AG04449 (cell line): ENCODE measurements at regions not wholly inside any gene's neighbourhood (a gene's known extent, or its start where the extent isn't known, plus 50 kb on each side); places are given as distances from the start of the nearest gene placed in this dataset.
A peak's percentile ranks its signal among the peaks of the same experiment; 100 is the strongest.

Experiments used
- CTCF ChIA-PET: fragments of 350-600 bp; formaldehyde crosslinking; extraction: SDS; loops from one replicate; lab custom pipeline; 2021; ENCODE audit warnings: antibody characterized with exemption; lab: Yijun Ruan, JAX
- POLR2A ChIA-PET: fragments of 400-600, 350-600 bp; formaldehyde crosslinking; extraction: SDS; loops from one replicate; lab custom pipeline; 2020; ENCODE audit warnings: antibody characterized with exemption, inconsistent platforms; lab: Yijun Ruan, JAX
- DNase-seq: peaks from one replicate; pipeline ENCODE4 v3.0.0-alpha.2; 2010; ENCODE audit warnings: low read depth, low spot score
- H3K4me3 ChIP-seq: 2 replicates; pipeline ENCODE4 v1.5.1; 2011; ENCODE audit warnings: low read depth, mild to moderate bottlenecking, control low read depth, low read length
- CTCF ChIP-seq: IDR thresholded peaks from one replicate; pipeline ENCODE4 v1.5.1; 2011; ENCODE audit warnings: mild to moderate bottlenecking, moderate library complexity, low read length, control low read depth, inconsistent platforms; ENCODE audit not compliant: insufficient read depth; ENCODE audit errors: missing control alignments

DNA sequence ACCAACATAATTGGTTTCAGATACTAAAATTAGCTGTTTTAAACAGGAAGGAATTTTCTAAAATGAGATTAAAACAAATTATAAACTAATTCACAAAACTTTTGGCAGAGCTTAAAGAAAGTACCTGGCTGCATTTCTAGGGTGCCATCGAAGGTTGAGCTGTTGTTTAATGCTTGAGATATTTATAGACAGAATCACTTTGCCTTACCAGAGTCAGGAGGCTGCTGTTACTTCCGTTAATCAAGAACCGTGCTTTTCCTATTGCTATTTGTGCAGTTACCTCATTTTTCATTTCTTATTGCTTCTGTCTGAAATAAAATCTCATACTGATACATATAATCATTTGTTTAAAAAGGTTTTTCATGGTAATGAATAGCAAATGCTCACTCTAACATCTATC, 242.9 kb downstream of the TECRL start:
- ChIA-PET CTCF (no interaction called here), POLR2A (no interaction called here)
- DNase-seq: no peak
- TF ChIP-seq CTCF: no peak
- H3K4me3 ChIP-seq: no peak overlapping the region

- CTCF ChIA-PET: interaction anchor here (0.6 kb wide), 1 partner anchor 381 kb away, joined by 3 read pairs; no protein-coding TSS in a partner anchor
- H3K4me3 ChIP-seq: no peak overlapping the region
These were observed 250.5 kb downstream of the TECRL start for GRCh38 chr4:64158648-64159326.

GRCh38 chr4:64157397-64157796, 251.9 kb downstream of the TECRL start:
- ChIA-PET CTCF (no interaction called here), POLR2A (no interaction called here)
- DNase-seq: no peak
- no peak overlapping the region for H3K4me3 ChIP-seq
- no peak for TF ChIP-seq CTCF

More at GRCh38 chr4:64158648-64159326, 250.5 kb downstream of the TECRL start:
- TF ChIP-seq CTCF: peak; percentile 19
- no peak for DNase-seq
- POLR2A ChIA-PET: no interaction called here

- DNase-seq: no peak
- no peak for TF ChIP-seq CTCF
- POLR2A ChIA-PET: no interaction called here
- CTCF ChIA-PET: no interaction called here
- H3K4me3 ChIP-seq: no peak overlapping the region
These were observed 253.0 kb downstream of the TECRL start for GRCh38 chr4:64156253-64156652.

DNA sequence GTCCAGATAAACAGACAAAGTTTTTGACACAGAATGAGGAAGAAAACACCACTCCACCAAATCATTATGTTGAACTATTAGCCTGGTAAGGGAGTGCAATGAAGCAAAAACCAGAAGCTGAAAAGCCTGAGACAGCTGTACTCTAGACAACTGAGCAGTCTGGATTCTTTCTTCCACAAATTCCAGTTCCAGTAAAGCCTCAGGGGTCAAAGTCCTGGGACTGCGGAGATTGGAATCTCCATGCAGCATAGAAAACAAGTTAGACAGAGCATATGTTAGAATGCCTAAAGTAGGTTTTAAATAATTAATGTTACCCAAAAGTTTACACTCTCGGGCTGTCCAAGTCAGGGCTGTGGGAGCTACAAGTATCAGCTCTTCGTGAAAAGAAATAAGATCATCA, 263.2 kb downstream of the TECRL start:
- H3K4me3 ChIP-seq: no peak overlapping the region
- no peak for TF ChIP-seq CTCF
- ChIA-PET POLR2A (no interaction called here), CTCF (no interaction called here)
- no peak for DNase-seq

DNA sequence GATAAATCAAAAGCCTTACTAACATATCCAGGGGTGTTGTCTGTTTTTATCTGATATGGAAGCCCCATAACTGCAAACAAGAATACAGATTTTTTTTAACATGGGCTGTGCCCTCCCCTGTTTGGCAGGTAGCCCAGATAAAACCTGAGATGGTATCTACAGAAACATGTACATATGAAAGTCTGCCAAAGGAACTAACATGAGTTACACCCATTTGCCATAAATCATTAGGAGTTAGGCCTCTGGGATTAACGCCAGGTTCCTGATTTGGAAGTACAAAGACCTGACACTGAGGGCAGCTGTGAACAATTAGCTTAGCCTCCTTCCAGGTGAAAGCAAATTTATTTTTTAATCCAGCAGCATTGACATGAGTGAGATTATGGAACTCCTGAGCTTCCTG, 264.3 kb downstream of the TECRL start:
- ChIA-PET CTCF (no interaction called here), POLR2A (no interaction called here)
- TF ChIP-seq CTCF: no peak
- no peak for DNase-seq
- H3K4me3 ChIP-seq: no peak overlapping the region
